H1 (cell line): ENCODE measurements at regions not wholly inside any gene's neighbourhood (a gene's known extent, or its start where the extent isn't known, plus 50 kb on each side); places are given as distances from the start of the nearest gene placed in this dataset.

Experiments used
- BACH1 ChIP-seq: IDR thresholded peaks from 2 replicates; pipeline ENCODE4 v1.6.1; 2012; ENCODE audit warnings: low read length, improper control_type of control experiment
- CHD1 ChIP-seq: IDR thresholded peaks from 2 replicates; pipeline ENCODE4 v1.6.1; 2012; ENCODE audit warnings: low read depth, low read length, improper control_type of control experiment
- CHD2 ChIP-seq: IDR thresholded peaks from 2 replicates; pipeline ENCODE4 v1.6.1; 2012; ENCODE audit warnings: low read length, improper control_type of control experiment
- CHD7 ChIP-seq: fragments of 300-600 bp; sonication (generic); IDR thresholded peaks from 2 replicates; pipeline ENCODE4 v1.7.1; 2012; ENCODE audit warnings: low read length, moderate library complexity, mild to moderate bottlenecking, inconsistent platforms; ENCODE audit not compliant: insufficient replicate concordance
- CTBP2 ChIP-seq: IDR thresholded peaks from 2 replicates; pipeline ENCODE4 v1.7.0; 2011; ENCODE audit warnings: borderline replicate concordance, mild to moderate bottlenecking, moderate library complexity, mixed read lengths, low read length; ENCODE audit not compliant: insufficient read depth, insufficient read length
- MAFK ChIP-seq: IDR thresholded peaks from 2 replicates; pipeline ENCODE4 v1.6.1; 2012; ENCODE audit warnings: low read depth, mild to moderate bottlenecking, improper control_type of control experiment, low read length
- POU5F1 ChIP-seq: IDR thresholded peaks from 2 replicates; pipeline ENCODE4 v1.6.1; 2011; ENCODE audit warnings: low read depth, mild to moderate bottlenecking, low read length, moderate library complexity
- TEAD4 ChIP-seq: IDR thresholded peaks from 2 replicates; pipeline ENCODE4 v1.6.1; 2012; ENCODE audit warnings: low read depth, low read length, inconsistent platforms, mixed read lengths
- USF2 ChIP-seq: IDR thresholded peaks from 2 replicates; pipeline ENCODE4 v1.6.1; 2011; ENCODE audit warnings: low read length, improper control_type of control experiment

GRCh38 chr5:107726896-107727295, 56.2 kb upstream of the EFNA5 start (continued):
- TF ChIP-seq CHD7 (no peak), POU5F1 (no peak), CTBP2 (no peak), CHD2 (no peak), TEAD4 (no peak), USF2 (no peak), BACH1 (no peak), CHD1 (no peak), MAFK (no peak)
- TF ChIP-seq, all 59 proteins: peak for 0
